ENCODE measurements at regions not wholly inside any gene's neighbourhood (a gene's known extent, or its start where the extent isn't known, plus 50 kb on each side); places are given as distances from the start of the nearest gene placed in this dataset.

DNA sequence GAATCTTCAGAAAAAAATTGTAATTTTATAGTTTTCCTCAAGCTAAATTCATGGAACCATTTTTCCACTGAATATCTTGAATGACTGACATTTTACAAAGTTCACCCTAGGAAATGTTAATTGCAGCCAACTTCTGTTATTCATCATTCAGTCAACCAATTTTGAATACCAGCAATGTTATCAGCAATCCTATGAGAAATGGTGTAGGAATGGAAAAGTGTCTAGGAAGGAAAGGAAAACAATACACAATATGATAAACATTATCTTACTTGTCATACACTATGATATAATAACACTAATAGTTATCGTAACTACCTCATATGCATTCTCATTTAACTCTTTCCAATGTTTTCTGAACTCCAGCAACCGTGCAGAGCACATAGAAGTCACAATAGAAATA lies 790.5 kb upstream of the LRRC4C start:
- TF ChIP-seq TEAD4 (IDR thresholded peaks at IDR 0.05) (no peak), YY1 (IDR thresholded peaks at IDR 0.05; ENCODE audit: low read depth) (no peak), FOXM1 (IDR thresholded peaks at IDR 0.05; ENCODE audit: borderline replicate concordance, low read depth) (no peak), EP300 (IDR thresholded peaks at IDR 0.05; ENCODE audit: borderline replicate concordance) (no peak)
- TF ChIP-seq, protein P1, sequence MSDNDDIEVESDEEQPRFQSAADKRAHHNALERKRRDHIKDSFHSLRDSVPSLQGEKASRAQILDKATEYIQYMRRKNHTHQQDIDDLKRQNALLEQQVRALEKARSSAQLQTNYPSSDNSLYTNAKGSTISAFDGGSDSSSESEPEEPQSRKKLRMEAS (IDR thresholded peaks at IDR 0.05): no peak

DNA sequence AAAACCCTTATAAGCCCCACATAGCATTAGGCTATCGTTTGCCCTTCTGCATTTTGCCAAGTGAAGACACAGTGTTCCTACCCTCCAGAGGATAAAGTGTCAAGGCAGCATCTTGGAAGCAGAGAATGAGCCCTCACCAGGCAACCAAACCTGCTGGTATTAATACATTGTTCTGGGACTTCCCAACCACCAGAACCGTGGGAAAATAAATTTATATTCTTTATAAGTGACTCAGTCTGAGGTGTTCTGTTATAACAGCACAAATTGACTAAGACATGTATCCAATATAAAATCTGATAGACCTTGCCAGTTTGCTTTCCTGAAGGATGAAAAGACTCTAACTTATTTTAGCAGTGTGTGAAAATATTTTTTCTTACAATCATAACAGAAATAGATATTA lies 792.5 kb upstream of the LRRC4C start:
- TF ChIP-seq NFIC (IDR thresholded peaks at IDR 0.05) (no peak), CEBPB (IDR thresholded peaks at IDR 0.05) (no peak), EP300 (IDR thresholded peaks at IDR 0.05; ENCODE audit: borderline replicate concordance) (no peak), TAF1 (IDR thresholded peaks at IDR 0.05; ENCODE audit: low read depth) (no peak), ZBTB7A (IDR thresholded peaks at IDR 0.05; ENCODE audit: low read depth) (no peak)
- TF ChIP-seq, protein P1 (IDR thresholded peaks at IDR 0.05): no peak
- TF ChIP-seq, protein P2, sequence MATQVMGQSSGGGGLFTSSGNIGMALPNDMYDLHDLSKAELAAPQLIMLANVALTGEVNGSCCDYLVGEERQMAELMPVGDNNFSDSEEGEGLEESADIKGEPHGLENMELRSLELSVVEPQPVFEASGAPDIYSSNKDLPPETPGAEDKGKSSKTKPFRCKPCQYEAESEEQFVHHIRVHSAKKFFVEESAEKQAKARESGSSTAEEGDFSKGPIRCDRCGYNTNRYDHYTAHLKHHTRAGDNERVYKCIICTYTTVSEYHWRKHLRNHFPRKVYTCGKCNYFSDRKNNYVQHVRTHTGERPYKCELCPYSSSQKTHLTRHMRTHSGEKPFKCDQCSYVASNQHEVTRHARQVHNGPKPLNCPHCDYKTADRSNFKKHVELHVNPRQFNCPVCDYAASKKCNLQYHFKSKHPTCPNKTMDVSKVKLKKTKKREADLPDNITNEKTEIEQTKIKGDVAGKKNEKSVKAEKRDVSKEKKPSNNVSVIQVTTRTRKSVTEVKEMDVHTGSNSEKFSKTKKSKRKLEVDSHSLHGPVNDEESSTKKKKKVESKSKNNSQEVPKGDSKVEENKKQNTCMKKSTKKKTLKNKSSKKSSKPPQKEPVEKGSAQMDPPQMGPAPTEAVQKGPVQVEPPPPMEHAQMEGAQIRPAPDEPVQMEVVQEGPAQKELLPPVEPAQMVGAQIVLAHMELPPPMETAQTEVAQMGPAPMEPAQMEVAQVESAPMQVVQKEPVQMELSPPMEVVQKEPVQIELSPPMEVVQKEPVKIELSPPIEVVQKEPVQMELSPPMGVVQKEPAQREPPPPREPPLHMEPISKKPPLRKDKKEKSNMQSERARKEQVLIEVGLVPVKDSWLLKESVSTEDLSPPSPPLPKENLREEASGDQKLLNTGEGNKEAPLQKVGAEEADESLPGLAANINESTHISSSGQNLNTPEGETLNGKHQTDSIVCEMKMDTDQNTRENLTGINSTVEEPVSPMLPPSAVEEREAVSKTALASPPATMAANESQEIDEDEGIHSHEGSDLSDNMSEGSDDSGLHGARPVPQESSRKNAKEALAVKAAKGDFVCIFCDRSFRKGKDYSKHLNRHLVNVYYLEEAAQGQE (IDR thresholded peaks at IDR 0.05; ENCODE audit: low read depth): no peak

DNA sequence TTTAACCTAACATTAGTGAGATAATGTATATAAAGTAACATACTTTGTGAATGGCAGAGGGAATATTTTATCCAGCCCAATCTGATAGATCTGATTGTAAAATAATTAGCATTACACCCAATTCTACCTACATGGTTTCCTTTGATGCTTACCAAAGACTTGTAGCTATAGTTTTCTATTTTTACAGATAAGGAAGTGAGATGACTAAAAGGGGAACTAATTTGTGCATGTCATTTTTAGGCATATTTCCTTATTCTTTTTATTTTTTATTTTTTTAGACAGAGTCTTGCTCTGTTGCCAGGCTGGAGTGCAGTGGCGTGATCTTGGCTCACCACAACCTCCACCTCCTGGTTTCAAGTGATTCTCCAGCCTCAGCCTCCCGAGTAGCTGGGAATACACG lies 793.7 kb upstream of the LRRC4C start:
- no peak for TF ChIP-seq ZBTB7A (IDR thresholded peaks at IDR 0.05; ENCODE audit: low read depth)
- no peak for TF ChIP-seq TAF1 (IDR thresholded peaks at IDR 0.05; ENCODE audit: low read depth)

DNA sequence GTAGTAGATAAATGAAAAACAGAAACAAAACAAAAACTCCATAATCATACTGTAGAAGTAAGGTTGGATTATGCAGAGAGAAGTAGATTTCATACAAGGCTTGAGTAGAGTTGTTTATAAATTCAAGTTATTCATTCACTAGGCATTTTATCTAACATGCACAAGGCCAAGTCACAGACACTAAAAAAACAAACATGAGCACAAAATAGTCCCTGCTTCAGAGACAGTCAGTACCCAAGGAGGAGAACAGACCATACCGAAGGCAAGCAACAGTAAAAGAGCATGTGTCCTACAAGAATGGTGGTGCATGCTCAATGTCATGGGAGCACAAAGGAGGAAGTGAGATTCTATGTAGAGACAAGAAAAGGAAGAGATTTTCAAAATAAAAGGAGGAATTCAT lies 796.5 kb upstream of the LRRC4C start:
- TF ChIP-seq, protein P3, sequence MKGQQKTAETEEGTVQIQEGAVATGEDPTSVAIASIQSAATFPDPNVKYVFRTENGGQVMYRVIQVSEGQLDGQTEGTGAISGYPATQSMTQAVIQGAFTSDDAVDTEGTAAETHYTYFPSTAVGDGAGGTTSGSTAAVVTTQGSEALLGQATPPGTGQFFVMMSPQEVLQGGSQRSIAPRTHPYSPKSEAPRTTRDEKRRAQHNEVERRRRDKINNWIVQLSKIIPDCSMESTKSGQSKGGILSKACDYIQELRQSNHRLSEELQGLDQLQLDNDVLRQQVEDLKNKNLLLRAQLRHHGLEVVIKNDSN (IDR thresholded peaks at IDR 0.05): no peak
- TF ChIP-seq ZBTB7A (IDR thresholded peaks at IDR 0.05; ENCODE audit: low read depth) (no peak), CREB1 (IDR thresholded peaks at IDR 0.05; ENCODE audit: low read depth) (no peak), EP300 (IDR thresholded peaks at IDR 0.05; ENCODE audit: borderline replicate concordance) (no peak), CEBPB (IDR thresholded peaks at IDR 0.05) (no peak)

DNA sequence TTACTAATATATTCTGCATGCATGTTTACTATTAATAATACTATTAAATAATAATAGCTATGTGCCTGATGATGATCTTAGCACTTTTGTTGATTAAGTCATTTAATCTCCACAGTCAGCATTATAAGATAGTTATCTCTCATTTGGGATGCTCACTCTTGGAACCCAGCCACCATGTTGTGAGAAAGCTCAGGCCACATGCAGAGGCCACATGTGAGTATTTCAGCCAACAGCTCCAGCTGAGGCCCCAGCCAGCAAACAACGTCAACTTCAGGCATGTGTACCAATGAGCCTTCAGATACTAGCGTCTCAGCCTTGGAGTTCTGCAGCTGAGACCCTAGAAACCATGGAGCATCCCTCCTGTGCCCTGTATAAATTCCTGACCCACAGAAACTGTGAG lies 798.1 kb upstream of the LRRC4C start:
- TF ChIP-seq CREB1 (IDR thresholded peaks at IDR 0.05; ENCODE audit: low read depth) (no peak), TEAD4 (IDR thresholded peaks at IDR 0.05) (no peak), TCF12 (IDR thresholded peaks at IDR 0.05; ENCODE audit: low read depth) (no peak), CEBPB (IDR thresholded peaks at IDR 0.05) (no peak), YY1 (IDR thresholded peaks at IDR 0.05; ENCODE audit: low read depth) (no peak), NFIC (IDR thresholded peaks at IDR 0.05) (no peak), EGR1 (IDR thresholded peaks at IDR 0.05) (no peak), EP300 (IDR thresholded peaks at IDR 0.05; ENCODE audit: borderline replicate concordance) (no peak), RAD21 (IDR thresholded peaks at IDR 0.05; ENCODE audit: low read depth) (no peak), FOXM1 (IDR thresholded peaks at IDR 0.05; ENCODE audit: borderline replicate concordance, low read depth) (no peak), ZBTB7A (IDR thresholded peaks at IDR 0.05; ENCODE audit: low read depth) (no peak)
- TF ChIP-seq, protein P1 (IDR thresholded peaks at IDR 0.05): no peak
- TF ChIP-seq, protein P2 (IDR thresholded peaks at IDR 0.05; ENCODE audit: low read depth): no peak
- TF ChIP-seq, protein P3 (IDR thresholded peaks at IDR 0.05): no peak

DNA sequence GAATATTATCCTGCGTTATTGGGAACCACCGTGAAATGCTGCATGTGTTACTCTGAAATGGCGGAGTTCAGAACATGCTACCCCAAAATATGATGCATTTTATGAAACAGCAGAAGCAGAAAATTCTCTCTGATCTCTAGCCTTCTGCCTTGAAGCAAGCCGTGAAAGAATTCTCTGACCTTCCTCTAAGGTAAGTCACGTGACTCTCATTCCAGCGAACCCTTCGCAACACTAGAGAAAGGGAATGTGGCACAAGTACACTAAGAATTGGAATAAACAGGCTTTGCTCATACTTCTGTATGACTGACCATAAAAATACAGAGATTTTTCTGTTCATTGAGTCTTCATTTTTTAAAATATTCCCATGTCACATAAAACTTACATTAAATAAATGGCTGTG lies 805.6 kb upstream of the LRRC4C start:
- no peak for TF ChIP-seq RAD21 (IDR thresholded peaks at IDR 0.05; ENCODE audit: low read depth)
- no peak for TF ChIP-seq TEAD4 (IDR thresholded peaks at IDR 0.05)
- TF ChIP-seq EP300 (IDR thresholded peaks at IDR 0.05; ENCODE audit: borderline replicate concordance): no peak
- TF ChIP-seq, protein P1 (IDR thresholded peaks at IDR 0.05): no peak
- no peak for TF ChIP-seq TAF1 (IDR thresholded peaks at IDR 0.05; ENCODE audit: low read depth)
- no peak for TF ChIP-seq TCF12 (IDR thresholded peaks at IDR 0.05; ENCODE audit: low read depth)
- TF ChIP-seq CREB1 (IDR thresholded peaks at IDR 0.05; ENCODE audit: low read depth): no peak
- no peak for TF ChIP-seq CEBPB (IDR thresholded peaks at IDR 0.05)
- TF ChIP-seq YY1 (IDR thresholded peaks at IDR 0.05; ENCODE audit: low read depth): no peak
- TF ChIP-seq, protein P2 (IDR thresholded peaks at IDR 0.05; ENCODE audit: low read depth): no peak
- no peak for TF ChIP-seq EGR1 (IDR thresholded peaks at IDR 0.05)
